ENCODE measurements at regions not wholly inside any gene's neighbourhood (a gene's known extent, or its start where the extent isn't known, plus 50 kb on each side); places are given as distances from the start of the nearest gene placed in this dataset.

GRCh38 chr3:68334367-68334986 lies 597.9 kb downstream of the TAFA4 start:
- Histone ChIP-seq H3K4me3 (no peak overlapping the region), H3K27ac (no peak overlapping the region)

GRCh38 chr3:68328049-68328448 lies 604.3 kb downstream of the TAFA4 start:
- no peak overlapping the region for H3K27ac ChIP-seq
- no peak overlapping the region for H3K4me3 ChIP-seq

- no peak overlapping the region for H3K27ac ChIP-seq
- H3K4me3 ChIP-seq: no peak overlapping the region
These were observed 616.4 kb downstream of the TAFA4 start for GRCh38 chr3:68315964-68316363.

- no peak overlapping the region for H3K27ac ChIP-seq
- H3K4me3 ChIP-seq: no peak overlapping the region
These were observed 616.8 kb downstream of the TAFA4 start for GRCh38 chr3:68315546-68315945.

- Histone ChIP-seq H3K4me3 (no peak overlapping the region), H3K27ac (no peak overlapping the region)
These were observed 625.8 kb downstream of the TAFA4 start for GRCh38 chr3:68306571-68306970.

GRCh38 chr3:68295457-68295856 lies 636.9 kb downstream of the TAFA4 start:
- H3K4me3 ChIP-seq: no peak overlapping the region
- no peak overlapping the region for H3K27ac ChIP-seq

GRCh38 chr3:68290333-68290732 lies 635.9 kb upstream of the SUCLG2 start:
- no peak overlapping the region for H3K27ac ChIP-seq
- H3K4me3 ChIP-seq: no peak overlapping the region

GRCh38 chr3:68288085-68288484 lies 633.7 kb upstream of the SUCLG2 start:
- no peak overlapping the region for H3K27ac ChIP-seq
- H3K4me3 ChIP-seq: no peak overlapping the region

GRCh38 chr3:68287101-68287500 lies 632.7 kb upstream of the SUCLG2 start:
- Histone ChIP-seq H3K27ac (no peak overlapping the region), H3K4me3 (no peak overlapping the region)

GRCh38 chr3:68274286-68274685 lies 619.9 kb upstream of the SUCLG2 start:
- H3K4me3 ChIP-seq: peak overlapping the region in 1 of 7 experiments; percentile 3

GRCh38 chr3:68271145-68271544 lies 616.7 kb upstream of the SUCLG2 start:
- H3K4me3 ChIP-seq: no peak overlapping the region
- no peak overlapping the region for H3K27ac ChIP-seq

More at GRCh38 chr3:68274286-68274685, 619.9 kb upstream of the SUCLG2 start:
- H3K27ac ChIP-seq: no peak overlapping the region

GRCh38 chr3:68256635-68257223 lies 602.3 kb upstream of the SUCLG2 start:
- H3K27ac ChIP-seq: no peak overlapping the region
- no peak overlapping the region for H3K4me3 ChIP-seq

- H3K4me3 ChIP-seq: no peak overlapping the region
These were observed 594.9 kb upstream of the SUCLG2 start for GRCh38 chr3:68249265-68249664.

GRCh38 chr3:68242606-68243005 lies 588.2 kb upstream of the SUCLG2 start:
- Histone ChIP-seq H3K27ac (no peak overlapping the region), H3K4me3 (no peak overlapping the region)

More at GRCh38 chr3:68249265-68249664, 594.9 kb upstream of the SUCLG2 start:
- H3K27ac ChIP-seq: no peak overlapping the region

- Histone ChIP-seq H3K4me3 (no peak overlapping the region), H3K27ac (no peak overlapping the region)
These were observed 585.1 kb upstream of the SUCLG2 start for GRCh38 chr3:68239542-68239941.

- no peak overlapping the region for H3K27ac ChIP-seq
These were observed 579.8 kb upstream of the SUCLG2 start for GRCh38 chr3:68234076-68234780.

GRCh38 chr3:68228856-68229255 lies 574.4 kb upstream of the SUCLG2 start:
- Histone ChIP-seq H3K4me3 (no peak overlapping the region), H3K27ac (no peak overlapping the region)

More at GRCh38 chr3:68234076-68234780, 579.8 kb upstream of the SUCLG2 start:
- no peak overlapping the region for H3K4me3 ChIP-seq

GRCh38 chr3:68220832-68221231 lies 566.4 kb upstream of the SUCLG2 start:
- H3K4me3 ChIP-seq: no peak overlapping the region
- H3K27ac ChIP-seq: no peak overlapping the region

- Histone ChIP-seq H3K4me3 (no peak overlapping the region), H3K27ac (no peak overlapping the region)
These were observed 557.2 kb upstream of the SUCLG2 start for GRCh38 chr3:68211637-68212036.

GRCh38 chr3:68210635-68211034 lies 556.2 kb upstream of the SUCLG2 start:
- Histone ChIP-seq H3K4me3 (no peak overlapping the region), H3K27ac (no peak overlapping the region)

GRCh38 chr3:68207327-68207726 lies 552.9 kb upstream of the SUCLG2 start:
- no peak overlapping the region for H3K27ac ChIP-seq
- no peak overlapping the region for H3K4me3 ChIP-seq

All from skin epidermis (tissue), 12 donors.